ENCODE measurements at regions not wholly inside any gene's neighbourhood (a gene's known extent, or its start where the extent isn't known, plus 50 kb on each side); places are given as distances from the start of the nearest gene placed in this dataset.

DNA sequence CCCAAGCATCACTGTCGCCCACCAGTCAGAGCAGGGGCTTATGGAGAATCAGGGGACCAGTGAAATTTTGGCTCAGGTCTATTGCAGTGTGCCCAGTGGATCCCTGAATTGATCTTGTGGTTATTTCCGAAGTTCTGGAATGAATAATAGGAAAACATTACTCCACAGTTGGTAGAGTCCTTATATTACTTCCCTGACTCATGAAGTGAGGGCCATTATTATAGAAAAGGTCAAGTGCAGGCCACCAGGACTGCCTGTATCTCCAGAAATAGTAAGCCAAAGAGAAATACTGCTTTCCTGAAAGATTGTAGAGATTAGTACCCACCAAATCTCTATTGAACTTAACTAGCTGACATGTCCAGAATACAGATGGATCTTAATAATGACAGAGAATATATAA lies 335.0 kb downstream of the NPR3 start:
- Histone ChIP-seq H3K27ac (ENCODE audit: low read depth in 1 of 3, low read length in 2 of 3) (no peak overlapping the region), H3K4me3 (ENCODE audit: low read depth in 1 of 3, low read length in 3 of 3) (no peak overlapping the region), H3K36me3 (ENCODE audit: control insufficient read depth in 3 of 3, insufficient read depth in 2 of 3, low read depth in 1 of 3, low read length in 3 of 3) (no peaks in the 10 kb centered on the region), H3K4me1 (ENCODE audit: control insufficient read depth in 3 of 3, insufficient read depth in 2 of 3, low read depth in 1 of 3, low read length in 2 of 3) (no peaks in the 10 kb centered on the region), H3K27me3 (ENCODE audit: control insufficient read depth in 3 of 3, insufficient read depth in 3 of 3, low read length in 3 of 3) (no peaks in the 10 kb centered on the region), H3K9me3 (ENCODE audit: control insufficient read depth in 2 of 2, insufficient read depth in 1 of 2, low read depth in 1 of 2, low read length in 1 of 2) (peaks cover 0 to 10% of the 10 kb centered on the region in 2 donors)
- 44 to 67% (median 46%) methylated on average over 2 of the region's 2 CpGs for WGBS, 3 donors
- DNase-seq = no peak
- FAIRE-seq = no peak

DNA sequence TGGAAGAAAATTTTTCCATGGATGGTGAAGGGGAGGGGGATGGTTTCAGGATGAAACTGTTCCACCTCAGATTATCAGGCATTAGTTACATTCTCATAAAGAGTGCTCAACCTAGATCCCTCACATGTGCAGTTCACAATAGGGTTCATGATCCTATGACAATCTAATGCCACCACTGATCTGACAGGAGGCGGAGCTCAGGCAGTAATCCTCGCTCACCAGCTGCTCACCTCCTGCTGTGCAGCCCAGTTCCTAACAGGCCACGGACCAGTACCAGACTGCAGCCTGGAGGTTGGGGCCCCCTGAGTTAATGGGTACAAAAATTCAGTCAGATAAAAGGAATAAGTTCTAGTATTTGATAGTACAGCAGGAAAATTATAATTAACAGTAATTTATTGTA lies 337.2 kb downstream of the NPR3 start:
- H3K4me3 ChIP-seq (ENCODE audit: low read depth in 1 of 3, low read length in 3 of 3) = no peak overlapping the region
- no peak overlapping the region for H3K27ac ChIP-seq (ENCODE audit: low read depth in 1 of 3, low read length in 2 of 3)
- no peaks in the 10 kb centered on the region for H3K36me3 ChIP-seq (ENCODE audit: control insufficient read depth in 3 of 3, insufficient read depth in 2 of 3, low read depth in 1 of 3, low read length in 3 of 3)
- H3K27me3 ChIP-seq (ENCODE audit: control insufficient read depth in 3 of 3, insufficient read depth in 3 of 3, low read length in 3 of 3) = no peaks in the 10 kb centered on the region
- no peaks in the 10 kb centered on the region for H3K9me3 ChIP-seq (ENCODE audit: control insufficient read depth in 2 of 2, insufficient read depth in 1 of 2, low read depth in 1 of 2, low read length in 1 of 2)
- WGBS, 3 donors = 61 to 77% (median 61%) methylated on average over 3 of the region's 3 CpGs
- DNase-seq = no peak
- FAIRE-seq = no peak
- no peaks in the 10 kb centered on the region for H3K4me1 ChIP-seq (ENCODE audit: control insufficient read depth in 3 of 3, insufficient read depth in 2 of 3, low read depth in 1 of 3, low read length in 2 of 3)

DNA sequence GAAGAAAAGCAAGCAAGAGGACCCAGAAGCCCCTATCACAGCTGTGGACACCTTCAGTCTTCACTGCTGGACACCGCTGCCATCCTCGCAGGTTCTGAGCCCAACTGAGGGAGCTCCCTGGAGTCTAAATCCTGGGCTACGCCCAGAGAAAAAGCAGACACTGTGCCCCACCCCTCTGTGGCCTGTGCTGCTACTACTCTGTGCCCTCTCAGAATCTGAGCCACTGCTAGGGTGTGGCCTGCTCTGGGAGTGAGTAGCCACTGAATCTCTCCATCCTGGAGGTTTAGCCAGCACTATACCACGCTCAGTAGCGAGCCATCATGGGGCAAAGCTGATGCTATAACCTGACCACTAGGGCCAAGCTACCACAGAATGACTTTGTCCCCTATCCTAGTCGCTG lies 338.2 kb downstream of the NPR3 start:
- H3K36me3 ChIP-seq (ENCODE audit: control insufficient read depth in 3 of 3, insufficient read depth in 2 of 3, low read depth in 1 of 3, low read length in 3 of 3) = no peaks in the 10 kb centered on the region
- H3K9me3 ChIP-seq (ENCODE audit: control insufficient read depth in 2 of 2, insufficient read depth in 1 of 2, low read depth in 1 of 2, low read length in 1 of 2) = no peaks in the 10 kb centered on the region
- no peak overlapping the region for H3K27ac ChIP-seq (ENCODE audit: low read depth in 1 of 3, low read length in 2 of 3)
- WGBS, 3 donors = 64 to 88% (median 77%) methylated on average over 6 of the region's 6 CpGs
- FAIRE-seq (no peak), DNase-seq (no peak)
- no peaks in the 10 kb centered on the region for H3K27me3 ChIP-seq (ENCODE audit: control insufficient read depth in 3 of 3, insufficient read depth in 3 of 3, low read length in 3 of 3)
- no peaks in the 10 kb centered on the region for H3K4me1 ChIP-seq (ENCODE audit: control insufficient read depth in 3 of 3, insufficient read depth in 2 of 3, low read depth in 1 of 3, low read length in 2 of 3)
- H3K4me3 ChIP-seq (ENCODE audit: low read depth in 1 of 3, low read length in 3 of 3) = no peak overlapping the region

DNA sequence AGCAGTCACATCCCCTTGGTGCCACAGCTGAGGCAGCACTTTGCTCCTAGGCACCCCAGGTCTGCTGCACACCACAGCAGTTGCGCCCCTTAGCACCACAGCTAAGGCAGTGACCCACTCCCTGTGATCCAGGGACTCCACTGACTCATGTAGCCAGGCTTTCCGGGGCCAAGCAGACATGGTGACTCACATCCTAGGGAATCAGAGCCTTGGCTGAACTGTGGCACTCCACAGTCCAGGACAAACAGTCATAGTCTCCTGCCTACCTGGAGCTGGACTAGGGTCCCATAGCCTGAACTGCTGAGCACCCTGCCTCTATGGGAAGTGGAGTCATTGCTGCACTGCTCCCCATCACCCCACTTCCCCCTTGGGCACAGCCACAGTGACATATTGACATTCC lies 338.7 kb downstream of the NPR3 start:
- Histone ChIP-seq H3K27me3 (ENCODE audit: control insufficient read depth in 3 of 3, insufficient read depth in 3 of 3, low read length in 3 of 3) (no peaks in the 10 kb centered on the region), H3K27ac (ENCODE audit: low read depth in 1 of 3, low read length in 2 of 3) (no peak overlapping the region), H3K36me3 (ENCODE audit: control insufficient read depth in 3 of 3, insufficient read depth in 2 of 3, low read depth in 1 of 3, low read length in 3 of 3) (no peaks in the 10 kb centered on the region), H3K9me3 (ENCODE audit: control insufficient read depth in 2 of 2, insufficient read depth in 1 of 2, low read depth in 1 of 2, low read length in 1 of 2) (no peaks in the 10 kb centered on the region), H3K4me1 (ENCODE audit: control insufficient read depth in 3 of 3, insufficient read depth in 2 of 3, low read depth in 1 of 3, low read length in 2 of 3) (no peaks in the 10 kb centered on the region), H3K4me3 (ENCODE audit: low read depth in 1 of 3, low read length in 3 of 3) (no peak overlapping the region)
- DNase-seq = no peak
- FAIRE-seq = no peak
- WGBS, 3 donors = 86 to 89% (median 89%) methylated on average over 2 of the region's 2 CpGs

DNA sequence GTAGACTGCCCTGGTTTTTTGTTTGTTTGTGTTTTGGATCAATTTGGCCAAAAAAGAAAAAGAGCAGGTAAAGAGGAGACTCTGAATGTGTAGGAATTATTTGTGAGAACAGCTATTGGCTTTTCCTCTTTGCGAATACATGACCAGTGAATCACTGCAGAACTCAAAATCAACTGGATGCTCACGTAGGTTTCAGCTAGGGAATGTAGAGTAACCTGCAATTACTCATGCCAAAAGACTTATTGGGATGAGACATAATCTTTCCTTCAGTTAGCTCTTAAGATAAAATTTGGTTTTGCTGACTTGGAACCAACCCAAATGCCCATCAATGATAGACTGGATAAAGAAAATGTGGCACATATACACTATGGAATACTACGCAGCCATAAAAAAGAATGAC lies 348.0 kb downstream of the NPR3 start:
- Histone ChIP-seq H3K27me3 (ENCODE audit: control insufficient read depth in 3 of 3, insufficient read depth in 3 of 3, low read length in 3 of 3) (no peaks in the 10 kb centered on the region), H3K27ac (ENCODE audit: low read depth in 1 of 3, low read length in 2 of 3) (no peak overlapping the region), H3K4me3 (ENCODE audit: low read depth in 1 of 3, low read length in 3 of 3) (no peak overlapping the region), H3K36me3 (ENCODE audit: control insufficient read depth in 3 of 3, insufficient read depth in 2 of 3, low read depth in 1 of 3, low read length in 3 of 3) (no peaks in the 10 kb centered on the region), H3K9me3 (ENCODE audit: control insufficient read depth in 2 of 2, insufficient read depth in 1 of 2, low read depth in 1 of 2, low read length in 1 of 2) (peaks cover 0 to 5% of the 10 kb centered on the region in 2 donors), H3K4me1 (ENCODE audit: control insufficient read depth in 3 of 3, insufficient read depth in 2 of 3, low read depth in 1 of 3, low read length in 2 of 3) (no peaks in the 10 kb centered on the region)
- DNase-seq (no peak), FAIRE-seq (no peak)
- WGBS, 3 donors = 82 to 90% (median 82%) methylated on average over 3 of the region's 3 CpGs

DNA sequence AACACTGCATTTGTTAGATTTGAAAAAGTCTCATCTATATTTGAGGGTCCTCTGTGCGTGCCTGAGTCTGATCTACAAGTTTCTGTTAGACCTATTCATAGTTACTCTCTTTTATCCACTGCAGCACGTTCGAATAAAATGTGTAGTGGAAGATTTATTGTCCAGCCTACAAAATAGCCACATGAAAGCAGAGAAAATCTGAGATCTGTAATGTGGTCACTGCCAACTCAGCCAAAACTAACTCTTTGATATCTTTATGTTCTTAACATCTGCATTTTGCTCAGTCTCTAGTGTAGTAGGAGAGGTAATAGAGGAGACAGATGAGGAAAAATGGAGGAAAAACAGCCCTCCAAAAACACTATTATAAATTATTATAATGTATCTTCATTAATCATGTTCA lies 354.0 kb downstream of the NPR3 start:
- Histone ChIP-seq H3K4me3 (ENCODE audit: low read depth in 1 of 3, low read length in 3 of 3) (no peak overlapping the region), H3K27me3 (ENCODE audit: control insufficient read depth in 3 of 3, insufficient read depth in 3 of 3, low read length in 3 of 3) (no peaks in the 10 kb centered on the region), H3K27ac (ENCODE audit: low read depth in 1 of 3, low read length in 2 of 3) (no peak overlapping the region), H3K9me3 (ENCODE audit: control insufficient read depth in 2 of 2, insufficient read depth in 1 of 2, low read depth in 1 of 2, low read length in 1 of 2) (no peaks in the 10 kb centered on the region), H3K4me1 (ENCODE audit: control insufficient read depth in 3 of 3, insufficient read depth in 2 of 3, low read depth in 1 of 3, low read length in 2 of 3) (no peaks in the 10 kb centered on the region), H3K36me3 (ENCODE audit: control insufficient read depth in 3 of 3, insufficient read depth in 2 of 3, low read depth in 1 of 3, low read length in 3 of 3) (no peaks in the 10 kb centered on the region)
- no peak for DNase-seq
- FAIRE-seq = no peak
- WGBS, 3 donors = 61 to 74% (median 66%) methylated on average over 3 of the region's 3 CpGs

DNA sequence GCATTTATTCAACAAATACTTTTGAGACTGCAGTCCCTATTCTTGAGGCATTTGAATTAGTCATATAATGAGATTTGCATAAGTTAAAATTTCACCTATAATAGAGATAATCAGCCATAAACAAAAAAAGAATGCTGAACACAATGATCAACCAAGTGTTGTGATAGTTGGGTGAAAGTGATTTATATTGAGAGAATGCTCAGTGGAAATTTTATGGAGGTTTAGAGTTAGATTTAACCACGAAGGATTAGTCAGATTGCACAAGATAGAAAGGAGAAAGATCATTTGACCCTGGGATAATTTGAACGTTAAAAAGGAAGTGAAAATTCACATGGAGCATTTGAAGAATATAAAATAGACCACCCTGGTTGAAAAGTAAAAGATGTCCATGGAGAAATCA lies 356.2 kb downstream of the NPR3 start:
- no peaks in the 10 kb centered on the region for H3K27me3 ChIP-seq (ENCODE audit: control insufficient read depth in 3 of 3, insufficient read depth in 3 of 3, low read length in 3 of 3)
- 24 to 37% (median 32%) methylated on average over 2 of the region's 2 CpGs for WGBS, 3 donors
- no peak for DNase-seq
- no peak overlapping the region for H3K27ac ChIP-seq (ENCODE audit: low read depth in 1 of 3, low read length in 2 of 3)
- H3K4me3 ChIP-seq (ENCODE audit: low read depth in 1 of 3, low read length in 3 of 3) = no peak overlapping the region
- H3K9me3 ChIP-seq (ENCODE audit: control insufficient read depth in 2 of 2, insufficient read depth in 1 of 2, low read depth in 1 of 2, low read length in 1 of 2) = no peaks in the 10 kb centered on the region
- no peaks in the 10 kb centered on the region for H3K36me3 ChIP-seq (ENCODE audit: control insufficient read depth in 3 of 3, insufficient read depth in 2 of 3, low read depth in 1 of 3, low read length in 3 of 3)
- H3K4me1 ChIP-seq (ENCODE audit: control insufficient read depth in 3 of 3, insufficient read depth in 2 of 3, low read depth in 1 of 3, low read length in 2 of 3) = no peaks in the 10 kb centered on the region
- no peak for FAIRE-seq

DNA sequence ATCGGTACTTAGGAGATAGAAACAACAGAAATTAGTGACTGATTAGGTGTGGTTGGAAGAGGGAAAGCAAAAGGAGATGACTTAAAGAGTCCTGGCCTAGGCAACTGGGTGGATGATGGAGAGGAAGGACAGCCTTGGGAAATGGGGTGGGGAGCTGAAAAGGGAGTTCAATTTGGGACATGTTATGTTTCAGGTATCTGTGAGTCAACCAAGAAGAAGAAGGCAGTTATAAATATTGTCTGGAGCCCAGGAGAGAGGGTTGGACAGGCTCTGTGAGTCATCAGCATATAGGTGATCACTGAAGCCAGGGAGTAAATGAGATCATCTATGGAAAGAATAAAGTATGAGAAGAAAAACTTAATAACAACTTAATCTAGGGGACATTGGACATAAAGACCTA lies 357.7 kb downstream of the NPR3 start:
- Histone ChIP-seq H3K4me1 (ENCODE audit: control insufficient read depth in 3 of 3, insufficient read depth in 2 of 3, low read depth in 1 of 3, low read length in 2 of 3) (no peaks in the 10 kb centered on the region), H3K27me3 (ENCODE audit: control insufficient read depth in 3 of 3, insufficient read depth in 3 of 3, low read length in 3 of 3) (no peaks in the 10 kb centered on the region), H3K4me3 (ENCODE audit: low read depth in 1 of 3, low read length in 3 of 3) (no peak overlapping the region), H3K36me3 (ENCODE audit: control insufficient read depth in 3 of 3, insufficient read depth in 2 of 3, low read depth in 1 of 3, low read length in 3 of 3) (no peaks in the 10 kb centered on the region), H3K9me3 (ENCODE audit: control insufficient read depth in 2 of 2, insufficient read depth in 1 of 2, low read depth in 1 of 2, low read length in 1 of 2) (no peaks in the 10 kb centered on the region), H3K27ac (ENCODE audit: low read depth in 1 of 3, low read length in 2 of 3) (no peak overlapping the region)
- FAIRE-seq (no peak), DNase-seq (no peak)
- WGBS, 3 donors = 62 to 73% (median 63%) methylated on average over 1 of the region's 1 CpG

DNA sequence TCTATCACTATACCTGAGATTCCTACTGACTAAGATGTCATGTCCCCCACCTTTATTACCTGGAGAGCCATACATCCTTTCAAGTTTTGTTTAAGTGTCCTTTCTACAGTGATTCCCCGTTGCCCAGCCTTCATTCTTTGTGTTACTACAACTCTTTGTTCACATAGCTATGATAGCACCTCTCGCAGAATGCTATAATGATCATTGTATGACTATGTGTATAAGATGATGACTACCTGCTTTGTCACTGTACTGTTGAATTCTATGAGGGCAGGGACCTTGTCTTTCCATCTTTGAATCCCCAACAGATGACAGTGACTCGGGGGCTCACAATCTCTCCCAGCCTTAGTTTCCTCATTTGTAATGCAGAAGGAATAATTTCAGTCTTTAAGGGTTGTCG lies 361.2 kb downstream of the NPR3 start:
- Histone ChIP-seq H3K27me3 (ENCODE audit: control insufficient read depth in 3 of 3, insufficient read depth in 3 of 3, low read length in 3 of 3) (no peaks in the 10 kb centered on the region), H3K4me1 (ENCODE audit: control insufficient read depth in 3 of 3, insufficient read depth in 2 of 3, low read depth in 1 of 3, low read length in 2 of 3) (no peaks in the 10 kb centered on the region), H3K9me3 (ENCODE audit: control insufficient read depth in 2 of 2, insufficient read depth in 1 of 2, low read depth in 1 of 2, low read length in 1 of 2) (no peaks in the 10 kb centered on the region), H3K36me3 (ENCODE audit: control insufficient read depth in 3 of 3, insufficient read depth in 2 of 3, low read depth in 1 of 3, low read length in 3 of 3) (no peaks in the 10 kb centered on the region), H3K4me3 (ENCODE audit: low read depth in 1 of 3, low read length in 3 of 3) (no peak overlapping the region), H3K27ac (ENCODE audit: low read depth in 1 of 3, low read length in 2 of 3) (no peak overlapping the region)
- DNase-seq (no peak), FAIRE-seq (no peak)
- WGBS, 3 donors = 63 to 78% (median 63%) methylated on average over 4 of the region's 4 CpGs

Measured in small intestine (tissue), 7 donors.